GM23338 (cell line): ENCODE measurements at regions not wholly inside any gene's neighbourhood (a gene's known extent, or its start where the extent isn't known, plus 50 kb on each side); places are given as distances from the start of the nearest gene placed in this dataset.

Experiments
- ATAC-seq: fragments of 200-7000 bp; cut with Tn5 transposase; 3 replicates; pipeline ENCODE4 v1.9.1; 2020
- DNase-seq: peaks from one replicate; pipeline ENCODE4 v3.0.0-alpha.2; 2015; ENCODE audit warnings: low spot score
- H2AFZ ChIP-seq: fragments of 200-600 bp; sonication (generic); 2 replicates; pipeline ENCODE4 v1.8.0; 2016; ENCODE audit warnings: antibody characterized with exemption, mild to moderate bottlenecking, moderate library complexity
- H3F3A ChIP-seq: fragments of 200-600 bp; sonication (generic); replicated peaks from 2 replicates; pipeline ENCODE4 v1.8.0; 2017; ENCODE audit warnings: antibody characterized with exemption, mixed run types, low read depth
- H3K27ac ChIP-seq: fragments of 200-600 bp; sonication (generic); 2 replicates; pipeline ENCODE4 v1.6.1; 2016; ENCODE audit warnings: low read depth
- H3K27me3 ChIP-seq: fragments of 200-600 bp; sonication (generic); 2 replicates; pipeline ENCODE4 v1.8.0; 2016; ENCODE audit warnings: mild to moderate bottlenecking, mixed run types, moderate library complexity; ENCODE audit not compliant: insufficient read depth
- H3K36me3 ChIP-seq: fragments of 200-600 bp; sonication (generic); 2 replicates; pipeline ENCODE4 v1.8.0; 2016; ENCODE audit warnings: mild to moderate bottlenecking; ENCODE audit not compliant: insufficient read depth
- H3K4me1 ChIP-seq: fragments of 200-600 bp; sonication (generic); 2 replicates; pipeline ENCODE4 v1.8.0; 2016; ENCODE audit warnings: mild to moderate bottlenecking, moderate library complexity; ENCODE audit not compliant: insufficient read depth
- H3K4me2 ChIP-seq: fragments of 200-600 bp; sonication (generic); 2 replicates; pipeline ENCODE4 v1.7.1; 2017; ENCODE audit warnings: mixed run types
- H3K4me3 ChIP-seq: fragments of 200-600 bp; sonication (generic); 2 replicates; pipeline ENCODE4 v1.6.1; 2016; ENCODE audit warnings: mixed run types
- H3K79me2 ChIP-seq: fragments of 200-600 bp; sonication (generic); replicated peaks from 2 replicates; pipeline ENCODE4 v1.8.0; 2017; ENCODE audit warnings: mild to moderate bottlenecking; ENCODE audit not compliant: insufficient read depth
- H3K9me2 ChIP-seq: fragments of 200-600 bp; sonication (generic); 2 replicates; pipeline ENCODE4 v1.8.0; 2017; ENCODE audit not compliant: insufficient read depth
- H4K20me1 ChIP-seq: fragments of 200-600 bp; sonication (generic); replicated peaks from 2 replicates; pipeline ENCODE4 v1.8.0; 2017; ENCODE audit warnings: mild to moderate bottlenecking; ENCODE audit not compliant: insufficient read depth
- H3K27ac Mint-ChIP-seq: 2 replicates; pipeline ENCODE4 v1.8.0; 2020; ENCODE audit warnings: inconsistent platforms, mild to moderate bottlenecking, moderate library complexity, mixed read lengths
- H3K27me3 Mint-ChIP-seq: 3 replicates; pipeline ENCODE4 v1.8.0; 2022; ENCODE audit warnings: low read depth, mild to moderate bottlenecking, moderate library complexity, mixed read lengths, inconsistent platforms; ENCODE audit not compliant: insufficient read depth, poor library complexity
- H3K36me3 Mint-ChIP-seq: 3 replicates; pipeline ENCODE4 v1.8.0; 2021; ENCODE audit warnings: low read depth, mild to moderate bottlenecking, inconsistent platforms, moderate library complexity, mixed read lengths
- H3K4me1 Mint-ChIP-seq: 3 replicates; pipeline ENCODE4 v1.8.0; 2020; ENCODE audit warnings: mild to moderate bottlenecking, inconsistent platforms, mixed read lengths
- H3K4me3 Mint-ChIP-seq: 3 replicates; pipeline ENCODE4 v1.8.0; 2021; ENCODE audit warnings: moderate library complexity, mild to moderate bottlenecking, inconsistent platforms, mixed read lengths
- H3K9me3 Mint-ChIP-seq: 3 replicates; pipeline ENCODE4 v1.8.0; 2020; ENCODE audit warnings: moderate library complexity, mild to moderate bottlenecking, inconsistent platforms, mixed read lengths
- CREB1 ChIP-seq: fragments of 250-450 bp; sonication (Bioruptor Pico); IDR thresholded peaks from 2 replicates; pipeline ENCODE4 v1.5.0; 2020; ENCODE audit warnings: low read depth, mild to moderate bottlenecking, moderate library complexity
- CTCF ChIP-seq, 2 experiments: fragments of 200-600 bp in 1 of 2; sonication (generic) in 1 of 2; conservative IDR thresholded peaks; 2 replicates each; pipeline versions ENCODE4 v1.5.1 to v1.6.1; 2016 to 2017; ENCODE audit warnings: antibody characterized with exemption in 2 of 2, low read depth in 2 of 2, mild to moderate bottlenecking in 2 of 2, moderate library complexity in 1 of 2
- EZH2 ChIP-seq: fragments of 200-600 bp; sonication (generic); IDR thresholded peaks from one replicate; pipeline ENCODE4 v1.8.0; 2017; ENCODE audit warnings: antibody characterized with exemption, mild to moderate bottlenecking, low read depth; ENCODE audit not compliant: unreplicated experiment
- EZH2phosphoT487 ChIP-seq: fragments of 200-600 bp; sonication (generic); IDR thresholded peaks from one replicate; pipeline ENCODE4 v1.8.1; 2018; ENCODE audit warnings: antibody characterized with exemption; ENCODE audit not compliant: unreplicated experiment
- JUNB ChIP-seq: IDR thresholded peaks from one replicate; pipeline ENCODE4 v1.6.1; 2016; ENCODE audit warnings: antibody characterized with exemption; ENCODE audit not compliant: unreplicated experiment
- NANOG ChIP-seq: IDR thresholded peaks from 2 replicates; pipeline ENCODE4 v1.6.1; 2016; ENCODE audit warnings: antibody characterized with exemption, borderline replicate concordance
- POLR2AphosphoS5 ChIP-seq: IDR thresholded peaks from 2 replicates; pipeline ENCODE4 v1.6.1; 2016; ENCODE audit warnings: antibody characterized with exemption, low read depth
- STAT1 ChIP-seq: IDR thresholded peaks from one replicate; pipeline ENCODE4 v1.6.1; 2016; ENCODE audit warnings: antibody characterized with exemption; ENCODE audit not compliant: unreplicated experiment
- ZNF114 ChIP-seq: fragments of 250-450 bp; sonication (Bioruptor Pico); IDR thresholded peaks from 2 replicates; pipeline ENCODE4 v1.5.0; 2020; ENCODE audit warnings: mild to moderate bottlenecking, moderate library complexity
- ZNF331 ChIP-seq: fragments of 250-450 bp; sonication (Bioruptor Pico); IDR thresholded peaks from 2 replicates; pipeline ENCODE4 v1.5.0; 2020; ENCODE audit warnings: low read depth, mild to moderate bottlenecking, moderate library complexity
- TF ChIP-seq, protein P1 (sequence below): IDR thresholded peaks from one replicate; pipeline ENCODE4 v1.6.1; 2018; ENCODE audit warnings: antibody characterized with exemption; ENCODE audit not compliant: unreplicated experiment
- TF ChIP-seq, protein P2 (sequence below): IDR thresholded peaks from 2 replicates; pipeline ENCODE4 v1.6.1; 2016; ENCODE audit warnings: antibody characterized with exemption
- TF ChIP-seq, protein P3 (sequence below): fragments of 250-450 bp; sonication (Bioruptor Pico); IDR thresholded peaks from 2 replicates; pipeline ENCODE4 v1.5.0; 2020; ENCODE audit warnings: mild to moderate bottlenecking, moderate library complexity

DNA sequence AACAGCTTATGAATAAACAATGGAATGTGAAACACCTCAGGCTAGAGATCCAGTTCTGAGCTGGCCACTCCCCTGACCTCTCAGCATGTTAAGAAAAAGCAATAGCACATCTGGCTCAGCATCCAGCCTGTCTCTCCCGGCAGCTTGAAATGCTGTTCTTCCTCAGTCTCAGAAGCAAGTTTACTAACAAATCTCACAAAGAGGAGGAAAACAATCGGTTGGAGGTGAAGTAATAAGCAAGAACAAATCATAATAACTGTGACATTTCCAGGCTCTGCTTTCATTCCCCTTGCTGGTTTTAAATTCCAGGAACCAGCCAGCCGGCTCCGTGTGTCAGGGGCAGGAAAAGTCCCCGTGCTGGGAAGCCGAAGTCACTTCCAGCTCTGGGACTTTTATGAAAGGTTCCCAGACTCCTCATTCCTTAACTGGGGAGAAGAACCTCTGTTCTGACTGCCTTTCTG lies 133.9 kb upstream of the ARL4C start:
- peaks cover 47% of the 10 kb centered on the region for H3K4me1 Mint-ChIP-seq
- peaks cover 8% of the 10 kb centered on the region for H3K27me3 Mint-ChIP-seq
- Histone ChIP-seq H3K79me2 (no peaks in the 10 kb centered on the region), H3K4me2 (peak overlapping the region; percentile 33; the same call in 1 of the 2 replicates), H3K4me1 (peaks cover 49% of the 10 kb centered on the region), H3F3A (peaks cover 6% of the 10 kb centered on the region; the same call in 1 of the 2 replicates), H4K20me1 (no peaks in the 10 kb centered on the region), H2AFZ (peak overlapping the region; percentile 60), H3K9me2 (peaks cover 5% of the 10 kb centered on the region; the same call in 1 of the 2 replicates), H3K27me3 (no peaks in the 10 kb centered on the region), H3K36me3 (no peaks in the 10 kb centered on the region), H3K4me3 (no peak overlapping the region), H3K27ac (peak overlapping the region; percentile 61; the same call in 1 of the 2 replicates)
- DNase-seq: peak; percentile 32
- H3K4me3 Mint-ChIP-seq: no peak overlapping the region
- ATAC-seq: peak; percentile 16; the same call in 2 of the 3 replicates
- no peak overlapping the region for H3K27ac Mint-ChIP-seq
- H3K36me3 Mint-ChIP-seq: peaks cover 7% of the 10 kb centered on the region; the same call in 2 of the 3 replicates
- TF ChIP-seq POLR2AphosphoS5 (no peak), EZH2 (no peak), CREB1 (no peak), CTCF (conservative IDR thresholded peaks at IDR 0.05; ENCODE audit: low read depth in 2 of 2) (no peak), ZNF114 (no peak), STAT1 (no peak), ZNF331 (CRISPR knock-in tag) (no peak), JUNB (no peak), NANOG (no peak), EZH2phosphoT487 (no peak)
- TF ChIP-seq, protein P1, sequence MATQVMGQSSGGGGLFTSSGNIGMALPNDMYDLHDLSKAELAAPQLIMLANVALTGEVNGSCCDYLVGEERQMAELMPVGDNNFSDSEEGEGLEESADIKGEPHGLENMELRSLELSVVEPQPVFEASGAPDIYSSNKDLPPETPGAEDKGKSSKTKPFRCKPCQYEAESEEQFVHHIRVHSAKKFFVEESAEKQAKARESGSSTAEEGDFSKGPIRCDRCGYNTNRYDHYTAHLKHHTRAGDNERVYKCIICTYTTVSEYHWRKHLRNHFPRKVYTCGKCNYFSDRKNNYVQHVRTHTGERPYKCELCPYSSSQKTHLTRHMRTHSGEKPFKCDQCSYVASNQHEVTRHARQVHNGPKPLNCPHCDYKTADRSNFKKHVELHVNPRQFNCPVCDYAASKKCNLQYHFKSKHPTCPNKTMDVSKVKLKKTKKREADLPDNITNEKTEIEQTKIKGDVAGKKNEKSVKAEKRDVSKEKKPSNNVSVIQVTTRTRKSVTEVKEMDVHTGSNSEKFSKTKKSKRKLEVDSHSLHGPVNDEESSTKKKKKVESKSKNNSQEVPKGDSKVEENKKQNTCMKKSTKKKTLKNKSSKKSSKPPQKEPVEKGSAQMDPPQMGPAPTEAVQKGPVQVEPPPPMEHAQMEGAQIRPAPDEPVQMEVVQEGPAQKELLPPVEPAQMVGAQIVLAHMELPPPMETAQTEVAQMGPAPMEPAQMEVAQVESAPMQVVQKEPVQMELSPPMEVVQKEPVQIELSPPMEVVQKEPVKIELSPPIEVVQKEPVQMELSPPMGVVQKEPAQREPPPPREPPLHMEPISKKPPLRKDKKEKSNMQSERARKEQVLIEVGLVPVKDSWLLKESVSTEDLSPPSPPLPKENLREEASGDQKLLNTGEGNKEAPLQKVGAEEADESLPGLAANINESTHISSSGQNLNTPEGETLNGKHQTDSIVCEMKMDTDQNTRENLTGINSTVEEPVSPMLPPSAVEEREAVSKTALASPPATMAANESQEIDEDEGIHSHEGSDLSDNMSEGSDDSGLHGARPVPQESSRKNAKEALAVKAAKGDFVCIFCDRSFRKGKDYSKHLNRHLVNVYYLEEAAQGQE: no peak
- TF ChIP-seq, protein P2, sequence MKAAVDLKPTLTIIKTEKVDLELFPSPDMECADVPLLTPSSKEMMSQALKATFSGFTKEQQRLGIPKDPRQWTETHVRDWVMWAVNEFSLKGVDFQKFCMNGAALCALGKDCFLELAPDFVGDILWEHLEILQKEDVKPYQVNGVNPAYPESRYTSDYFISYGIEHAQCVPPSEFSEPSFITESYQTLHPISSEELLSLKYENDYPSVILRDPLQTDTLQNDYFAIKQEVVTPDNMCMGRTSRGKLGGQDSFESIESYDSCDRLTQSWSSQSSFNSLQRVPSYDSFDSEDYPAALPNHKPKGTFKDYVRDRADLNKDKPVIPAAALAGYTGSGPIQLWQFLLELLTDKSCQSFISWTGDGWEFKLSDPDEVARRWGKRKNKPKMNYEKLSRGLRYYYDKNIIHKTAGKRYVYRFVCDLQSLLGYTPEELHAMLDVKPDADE: no peak
- TF ChIP-seq, protein P3, sequence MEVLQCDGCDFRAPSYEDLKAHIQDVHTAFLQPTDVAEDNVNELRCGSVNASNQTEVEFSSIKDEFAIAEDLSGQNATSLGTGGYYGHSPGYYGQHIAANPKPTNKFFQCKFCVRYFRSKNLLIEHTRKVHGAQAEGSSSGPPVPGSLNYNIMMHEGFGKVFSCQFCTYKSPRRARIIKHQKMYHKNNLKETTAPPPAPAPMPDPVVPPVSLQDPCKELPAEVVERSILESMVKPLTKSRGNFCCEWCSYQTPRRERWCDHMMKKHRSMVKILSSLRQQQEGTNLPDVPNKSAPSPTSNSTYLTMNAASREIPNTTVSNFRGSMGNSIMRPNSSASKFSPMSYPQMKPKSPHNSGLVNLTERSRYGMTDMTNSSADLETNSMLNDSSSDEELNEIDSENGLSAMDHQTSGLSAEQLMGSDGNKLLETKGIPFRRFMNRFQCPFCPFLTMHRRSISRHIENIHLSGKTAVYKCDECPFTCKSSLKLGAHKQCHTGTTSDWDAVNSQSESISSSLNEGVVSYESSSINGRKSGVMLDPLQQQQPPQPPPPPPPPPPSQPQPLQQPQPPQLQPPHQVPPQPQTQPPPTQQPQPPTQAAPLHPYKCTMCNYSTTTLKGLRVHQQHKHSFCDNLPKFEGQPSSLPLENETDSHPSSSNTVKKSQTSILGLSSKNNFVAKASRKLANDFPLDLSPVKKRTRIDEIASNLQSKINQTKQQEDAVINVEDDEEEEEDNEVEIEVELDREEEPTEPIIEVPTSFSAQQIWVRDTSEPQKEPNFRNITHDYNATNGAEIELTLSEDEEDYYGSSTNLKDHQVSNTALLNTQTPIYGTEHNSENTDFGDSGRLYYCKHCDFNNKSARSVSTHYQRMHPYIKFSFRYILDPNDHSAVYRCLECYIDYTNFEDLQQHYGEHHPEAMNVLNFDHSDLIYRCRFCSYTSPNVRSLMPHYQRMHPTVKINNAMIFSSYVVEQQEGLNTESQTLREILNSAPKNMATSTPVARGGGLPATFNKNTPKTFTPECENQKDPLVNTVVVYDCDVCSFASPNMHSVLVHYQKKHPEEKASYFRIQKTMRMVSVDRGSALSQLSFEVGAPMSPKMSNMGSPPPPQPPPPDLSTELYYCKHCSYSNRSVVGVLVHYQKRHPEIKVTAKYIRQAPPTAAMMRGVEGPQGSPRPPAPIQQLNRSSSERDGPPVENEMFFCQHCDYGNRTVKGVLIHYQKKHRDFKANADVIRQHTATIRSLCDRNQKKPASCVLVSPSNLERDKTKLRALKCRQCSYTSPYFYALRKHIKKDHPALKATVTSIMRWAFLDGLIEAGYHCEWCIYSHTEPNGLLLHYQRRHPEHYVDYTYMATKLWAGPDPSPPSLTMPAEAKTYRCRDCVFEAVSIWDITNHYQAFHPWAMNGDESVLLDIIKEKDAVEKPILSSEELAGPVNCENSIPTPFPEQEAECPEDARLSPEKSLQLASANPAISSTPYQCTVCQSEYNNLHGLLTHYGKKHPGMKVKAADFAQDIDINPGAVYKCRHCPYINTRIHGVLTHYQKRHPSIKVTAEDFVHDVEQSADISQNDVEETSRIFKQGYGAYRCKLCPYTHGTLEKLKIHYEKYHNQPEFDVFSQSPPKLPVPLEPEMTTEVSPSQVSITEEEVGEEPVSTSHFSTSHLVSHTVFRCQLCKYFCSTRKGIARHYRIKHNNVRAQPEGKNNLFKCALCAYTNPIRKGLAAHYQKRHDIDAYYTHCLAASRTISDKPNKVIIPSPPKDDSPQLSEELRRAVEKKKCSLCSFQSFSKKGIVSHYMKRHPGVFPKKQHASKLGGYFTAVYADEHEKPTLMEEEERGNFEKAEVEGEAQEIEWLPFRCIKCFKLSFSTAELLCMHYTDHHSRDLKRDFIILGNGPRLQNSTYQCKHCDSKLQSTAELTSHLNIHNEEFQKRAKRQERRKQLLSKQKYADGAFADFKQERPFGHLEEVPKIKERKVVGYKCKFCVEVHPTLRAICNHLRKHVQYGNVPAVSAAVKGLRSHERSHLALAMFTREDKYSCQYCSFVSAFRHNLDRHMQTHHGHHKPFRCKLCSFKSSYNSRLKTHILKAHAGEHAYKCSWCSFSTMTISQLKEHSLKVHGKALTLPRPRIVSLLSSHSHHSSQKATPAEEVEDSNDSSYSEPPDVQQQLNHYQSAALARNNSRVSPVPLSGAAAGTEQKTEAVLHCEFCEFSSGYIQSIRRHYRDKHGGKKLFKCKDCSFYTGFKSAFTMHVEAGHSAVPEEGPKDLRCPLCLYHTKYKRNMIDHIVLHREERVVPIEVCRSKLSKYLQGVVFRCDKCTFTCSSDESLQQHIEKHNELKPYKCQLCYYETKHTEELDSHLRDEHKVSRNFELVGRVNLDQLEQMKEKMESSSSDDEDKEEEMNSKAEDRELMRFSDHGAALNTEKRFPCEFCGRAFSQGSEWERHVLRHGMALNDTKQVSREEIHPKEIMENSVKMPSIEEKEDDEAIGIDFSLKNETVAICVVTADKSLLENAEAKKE (CRISPR knock-in tag): no peak
- H3K9me3 Mint-ChIP-seq: peaks cover 7% of the 10 kb centered on the region
